ENCODE measurements at regions not wholly inside any gene's neighbourhood (a gene's known extent, or its start where the extent isn't known, plus 50 kb on each side); places are given as distances from the start of the nearest gene placed in this dataset.

- no peak overlapping the region for H3K4me3 ChIP-seq
- H3K27me3 ChIP-seq = no peaks in the 10 kb centered on the region
- no peaks in the 10 kb centered on the region for H3K9me3 ChIP-seq
- WGBS, 2 donors = 75 to 77% methylated on average over 9 to 10 of the region's 10 CpGs
- no peak for DNase-seq
- no peak overlapping the region for H3K27ac ChIP-seq
- H3K4me1 ChIP-seq = no peaks in the 10 kb centered on the region
- no peaks in the 10 kb centered on the region for H3K36me3 ChIP-seq (replicated peaks in 1 of 2; ENCODE audit: insufficient read depth in 1 of 2, low read depth in 2 of 2)
- intact Hi-C loops (cut with DNase I) = no loop called here
- no peak for TF ChIP-seq CTCF (IDR thresholded peaks at IDR 0.05)
- TF ChIP-seq POLR2A (IDR thresholded peaks at IDR 0.05) = no peak
- ATAC-seq = no peak
These were observed 905.1 kb upstream of the USP15 start for GRCh38 chr12:61355105-61355504.

GRCh38 chr12:61356485-61356884 lies 903.7 kb upstream of the USP15 start:
- Histone ChIP-seq H3K27me3 (no peaks in the 10 kb centered on the region), H3K36me3 (replicated peaks in 1 of 2; ENCODE audit: insufficient read depth in 1 of 2, low read depth in 2 of 2) (no peaks in the 10 kb centered on the region), H3K9me3 (no peaks in the 10 kb centered on the region), H3K4me3 (no peak overlapping the region), H3K4me1 (no peaks in the 10 kb centered on the region), H3K27ac (no peak overlapping the region)
- intact Hi-C loops (cut with DNase I) = no loop called here
- no peak for ATAC-seq
- DNase-seq = no peak
- 76 to 90% methylated on average over 2 to 6 of the region's 6 CpGs for WGBS, 2 donors
- TF ChIP-seq CTCF (IDR thresholded peaks at IDR 0.05) (no peak), POLR2A (IDR thresholded peaks at IDR 0.05) (no peak)

GRCh38 chr12:61357496-61357895 lies 902.7 kb upstream of the USP15 start:
- Histone ChIP-seq H3K9me3 (no peaks in the 10 kb centered on the region), H3K4me3 (no peak overlapping the region), H3K27ac (no peak overlapping the region), H3K27me3 (no peaks in the 10 kb centered on the region), H3K4me1 (no peaks in the 10 kb centered on the region), H3K36me3 (replicated peaks in 1 of 2; ENCODE audit: insufficient read depth in 1 of 2, low read depth in 2 of 2) (no peaks in the 10 kb centered on the region)
- WGBS, 2 donors = 71 to 79% methylated on average over 4 of the region's 4 CpGs
- intact Hi-C loops (cut with DNase I) = no loop called here
- no peak for DNase-seq
- no peak for ATAC-seq
- TF ChIP-seq POLR2A (IDR thresholded peaks at IDR 0.05) = no peak
- no peak for TF ChIP-seq CTCF (IDR thresholded peaks at IDR 0.05)

- H3K4me1 ChIP-seq = no peaks in the 10 kb centered on the region
- H3K27me3 ChIP-seq = no peaks in the 10 kb centered on the region
- intact Hi-C loops (cut with DNase I) = no loop called here
- no peaks in the 10 kb centered on the region for H3K36me3 ChIP-seq (replicated peaks in 1 of 2; ENCODE audit: insufficient read depth in 1 of 2, low read depth in 2 of 2)
- no peak overlapping the region for H3K4me3 ChIP-seq
- DNase-seq (no peak), ATAC-seq (no peak)
- TF ChIP-seq CTCF (IDR thresholded peaks at IDR 0.05) = no peak
- TF ChIP-seq POLR2A (IDR thresholded peaks at IDR 0.05) = no peak
- no peaks in the 10 kb centered on the region for H3K9me3 ChIP-seq
- no peak overlapping the region for H3K27ac ChIP-seq
- 44 to 49% methylated on average over 3 of the region's 3 CpGs for WGBS, 2 donors
These were observed 898.2 kb upstream of the USP15 start for GRCh38 chr12:61362037-61362436.

GRCh38 chr12:61365001-61365400 lies 895.2 kb upstream of the USP15 start:
- intact Hi-C loops (cut with DNase I) = no loop called here
- TF ChIP-seq POLR2A (IDR thresholded peaks at IDR 0.05) (no peak), CTCF (IDR thresholded peaks at IDR 0.05) (no peak)
- Histone ChIP-seq H3K27me3 (no peaks in the 10 kb centered on the region), H3K4me3 (no peak overlapping the region), H3K4me1 (no peaks in the 10 kb centered on the region), H3K36me3 (replicated peaks in 1 of 2; ENCODE audit: insufficient read depth in 1 of 2, low read depth in 2 of 2) (no peaks in the 10 kb centered on the region), H3K9me3 (no peaks in the 10 kb centered on the region), H3K27ac (no peak overlapping the region)
- ATAC-seq (no peak), DNase-seq (no peak)
- 43 to 84% methylated on average over 1 of the region's 1 CpG for WGBS, 2 donors
